ENCODE measurements at regions not wholly inside any gene's neighbourhood (a gene's known extent, or its start where the extent isn't known, plus 50 kb on each side); places are given as distances from the start of the nearest gene placed in this dataset.

DNA sequence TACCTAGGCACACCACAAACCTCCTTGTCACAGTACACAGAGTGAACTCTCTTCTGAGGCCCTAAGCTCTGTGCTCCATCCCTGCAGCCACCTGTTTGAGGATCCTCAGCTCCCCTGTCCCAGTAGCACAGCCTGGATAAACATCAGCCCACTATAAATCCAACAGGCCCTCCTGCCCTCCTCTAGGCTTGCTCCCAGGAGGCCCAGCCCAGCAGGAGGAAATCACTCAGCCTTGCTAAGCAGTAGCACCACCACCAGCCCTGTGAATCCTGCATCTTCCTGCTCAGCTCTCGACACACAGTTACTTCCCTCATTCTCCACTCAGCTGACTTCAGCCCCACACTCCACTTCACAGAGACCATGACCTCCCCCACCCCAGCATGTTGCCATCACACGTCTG, 273.9 kb downstream of the BCOR start:
- CTCF ChIA-PET, result no interaction called here
- no peaks in the 10 kb centered on the region for H3K36me3 Mint-ChIP-seq

DNA sequence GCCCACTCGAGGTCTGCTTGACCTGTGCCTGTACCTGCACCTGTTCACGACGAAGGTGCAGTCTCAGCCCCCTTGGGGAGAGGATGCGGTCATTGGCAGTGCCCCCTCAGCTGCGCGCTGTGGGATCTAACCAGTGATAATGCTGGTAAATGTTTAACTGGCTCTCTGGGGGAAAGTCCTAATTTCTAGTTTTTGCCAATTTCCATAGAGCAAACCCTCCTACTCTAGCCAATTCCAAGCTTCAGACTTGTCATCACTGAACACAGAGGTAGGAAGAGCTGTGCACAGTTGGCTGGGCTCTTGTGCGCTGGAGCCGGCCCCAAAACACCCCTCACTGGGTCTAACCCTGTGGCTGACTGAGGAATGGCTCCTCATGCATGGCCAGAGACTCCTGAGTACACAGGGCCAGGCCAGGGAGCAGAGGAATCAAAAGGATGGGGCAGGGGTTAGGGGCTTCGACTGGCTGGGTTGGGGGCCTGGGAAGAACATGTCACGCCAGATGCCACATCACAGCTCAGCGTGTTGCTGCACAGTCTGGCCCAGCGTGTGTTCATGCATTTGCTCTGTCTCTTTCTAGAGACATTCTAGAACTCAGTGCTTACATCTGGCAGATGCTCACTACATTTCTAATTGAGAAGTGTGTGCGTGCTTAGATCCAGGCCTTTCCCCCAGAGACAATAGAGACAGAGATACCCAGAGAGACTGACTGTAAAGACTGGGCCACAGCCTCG, 270.8 kb downstream of the BCOR start:
- DNase-seq, result no peak
- H3K27me3 Mint-ChIP-seq, result peaks cover 20% of the 10 kb centered on the region
- no peaks in the 10 kb centered on the region for H3K36me3 Mint-ChIP-seq
- H3K27ac Mint-ChIP-seq, result no peak overlapping the region
- CTCF ChIA-PET, result no interaction called here
- H3K4me1 Mint-ChIP-seq, result peaks cover 5% of the 10 kb centered on the region
- no peaks in the 10 kb centered on the region for H3K9me3 Mint-ChIP-seq
- H3K4me3 Mint-ChIP-seq, result no peak overlapping the region

More for the DNA sequence above, 273.9 kb downstream of the BCOR start:
- Mint-ChIP-seq H3K4me3 (no peak overlapping the region), H3K27me3 (peaks cover 37% of the 10 kb centered on the region), H3K27ac (no peak overlapping the region), H3K4me1 (peaks cover 5% of the 10 kb centered on the region), H3K9me3 (no peaks in the 10 kb centered on the region)
- no peak for DNase-seq

DNA sequence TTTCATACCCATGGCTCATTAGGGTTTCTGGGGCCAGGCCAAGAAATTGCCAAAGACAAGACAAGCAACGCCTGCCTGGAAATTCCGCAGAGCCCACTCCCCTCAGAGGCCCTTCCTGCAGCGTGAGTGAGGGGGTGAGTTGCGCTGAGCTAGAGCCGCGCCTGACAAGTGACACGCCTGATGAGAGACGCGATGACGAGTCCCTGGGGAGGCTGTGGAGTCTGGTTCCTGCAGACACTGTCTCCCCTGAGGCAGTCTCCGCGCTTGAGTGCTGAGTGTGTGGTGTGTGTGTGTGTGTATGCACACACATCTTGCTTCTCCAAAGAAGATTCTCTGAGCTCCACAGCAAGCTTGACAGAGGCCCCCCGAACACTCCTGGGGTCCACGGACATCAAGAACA, 269.8 kb downstream of the BCOR start:
- H3K4me1 Mint-ChIP-seq, result peaks cover 5% of the 10 kb centered on the region
- no peak overlapping the region for H3K27ac Mint-ChIP-seq
- H3K27me3 Mint-ChIP-seq, result peaks cover 13% of the 10 kb centered on the region
- no peak overlapping the region for H3K4me3 Mint-ChIP-seq
- no peaks in the 10 kb centered on the region for H3K9me3 Mint-ChIP-seq
- CTCF ChIA-PET, result no interaction called here
- no peak for DNase-seq
- no peaks in the 10 kb centered on the region for H3K36me3 Mint-ChIP-seq

DNA sequence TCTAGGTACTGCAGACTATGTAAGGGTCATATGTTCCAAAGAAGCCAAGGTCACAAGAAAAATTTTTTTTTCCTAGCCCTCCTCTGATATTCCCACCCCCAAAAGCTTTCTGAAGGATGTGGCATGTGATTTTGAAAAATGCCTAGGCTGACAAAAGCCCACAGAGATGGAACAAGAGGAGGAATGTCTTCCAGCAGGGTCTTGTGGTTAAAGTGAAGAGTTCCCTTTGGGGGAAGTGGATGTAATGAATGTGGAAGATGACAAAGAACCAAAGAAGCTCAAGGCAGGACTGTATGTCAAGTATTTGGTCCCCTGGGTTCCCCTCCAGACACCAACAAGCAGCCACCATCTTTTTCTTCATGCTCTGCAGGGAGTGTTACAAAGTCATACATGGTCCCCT, 268.8 kb downstream of the BCOR start:
- peaks cover 2% of the 10 kb centered on the region for H3K4me1 Mint-ChIP-seq
- no peaks in the 10 kb centered on the region for H3K9me3 Mint-ChIP-seq
- CTCF ChIA-PET, result no interaction called here
- H3K27ac Mint-ChIP-seq, result no peak overlapping the region
- no peak overlapping the region for H3K4me3 Mint-ChIP-seq
- H3K27me3 Mint-ChIP-seq, result peaks cover 3% of the 10 kb centered on the region
- no peaks in the 10 kb centered on the region for H3K36me3 Mint-ChIP-seq
- no peak for DNase-seq

DNA sequence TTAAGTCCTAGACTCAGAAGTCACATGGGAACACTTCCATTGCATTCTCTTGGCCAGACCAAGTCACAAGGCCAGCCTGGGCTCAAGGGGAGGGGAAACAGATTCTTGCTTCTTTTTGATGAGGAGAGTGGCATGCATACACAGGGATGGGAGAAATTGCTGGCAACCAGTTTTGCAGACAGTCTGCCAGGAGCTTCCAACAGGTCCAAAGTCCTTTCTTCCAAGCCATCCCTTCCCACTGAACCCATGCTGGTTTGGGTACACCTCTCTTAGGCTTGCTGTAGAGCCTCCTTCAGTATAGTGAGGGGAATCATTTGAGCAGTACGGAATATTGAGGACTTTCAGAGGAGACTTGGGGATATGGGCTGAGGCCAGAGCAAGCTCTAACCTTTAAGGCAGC, 267.8 kb downstream of the BCOR start:
- Mint-ChIP-seq H3K27me3 (no peaks in the 10 kb centered on the region), H3K4me3 (no peak overlapping the region), H3K9me3 (no peaks in the 10 kb centered on the region), H3K36me3 (no peaks in the 10 kb centered on the region), H3K4me1 (no peaks in the 10 kb centered on the region), H3K27ac (no peak overlapping the region)
- CTCF ChIA-PET, result no interaction called here
- no peak for DNase-seq

DNA sequence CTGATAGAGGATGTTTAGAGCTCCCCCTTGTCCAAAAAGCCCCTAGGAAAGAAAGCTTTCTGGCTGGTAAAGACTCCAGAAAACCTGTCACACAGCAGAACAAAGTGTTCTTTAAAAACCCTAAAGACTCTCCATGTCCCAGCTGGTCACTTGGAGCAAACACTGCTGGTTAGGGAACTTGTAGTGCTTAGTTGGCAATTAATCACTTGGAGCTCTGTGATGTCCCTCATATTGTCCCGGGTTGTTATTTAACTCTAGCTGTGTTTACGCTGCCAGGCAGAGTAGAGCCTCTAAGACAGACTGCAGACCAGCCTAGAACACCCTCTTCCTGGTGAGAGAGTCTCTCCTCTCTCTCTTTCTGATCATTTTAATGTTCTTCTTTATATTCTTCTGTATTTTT, 267.3 kb downstream of the BCOR start:
- Mint-ChIP-seq H3K27me3 (no peaks in the 10 kb centered on the region), H3K9me3 (no peaks in the 10 kb centered on the region), H3K4me1 (no peaks in the 10 kb centered on the region), H3K36me3 (no peaks in the 10 kb centered on the region), H3K4me3 (no peak overlapping the region), H3K27ac (no peak overlapping the region)
- CTCF ChIA-PET, result no interaction called here
- no peak for DNase-seq

DNA sequence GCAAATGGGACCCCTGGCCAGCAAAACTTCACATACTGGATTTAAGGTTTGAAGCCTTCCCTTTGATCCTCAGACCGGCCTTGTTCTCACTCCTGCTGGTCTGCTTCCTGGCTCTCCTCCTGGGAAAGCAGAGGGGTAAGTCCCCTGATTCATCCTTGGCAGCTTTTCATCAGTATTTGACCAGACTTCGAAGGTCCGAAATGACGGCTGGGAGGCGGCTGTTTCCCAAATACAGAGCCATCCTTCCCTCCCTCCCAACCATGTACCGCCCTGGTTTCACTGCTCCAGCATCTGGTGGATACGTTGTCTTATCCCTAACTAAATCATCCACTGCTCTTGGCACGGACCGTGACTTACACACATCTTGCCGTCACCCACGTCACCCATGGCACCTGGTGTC, 265.5 kb downstream of the BCOR start:
- CTCF ChIA-PET, result no interaction called here
- DNase-seq, result no peak
- Mint-ChIP-seq H3K4me1 (no peaks in the 10 kb centered on the region), H3K36me3 (no peaks in the 10 kb centered on the region), H3K9me3 (no peaks in the 10 kb centered on the region), H3K27me3 (no peaks in the 10 kb centered on the region), H3K4me3 (no peak overlapping the region), H3K27ac (no peak overlapping the region)

DNA sequence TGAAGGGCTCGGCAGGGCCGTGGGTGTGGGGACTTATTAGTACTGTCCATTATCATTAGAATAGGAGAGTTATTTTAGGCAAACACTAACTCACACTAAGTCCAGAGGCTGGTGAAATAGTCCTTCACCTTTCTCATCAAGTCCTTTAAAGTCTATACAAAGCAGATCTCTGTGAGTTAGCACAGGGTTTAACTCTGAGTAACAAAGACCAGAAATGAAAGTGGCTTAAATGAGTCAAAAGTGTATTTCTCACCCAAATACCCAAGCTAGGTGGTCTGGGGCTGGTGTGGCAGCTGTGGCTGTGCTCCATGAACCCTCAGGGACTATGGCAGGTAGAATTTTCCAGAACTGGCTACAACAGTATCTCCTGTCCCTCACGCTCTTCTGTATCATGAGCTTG, 263.2 kb downstream of the BCOR start:
- Mint-ChIP-seq H3K27me3 (no peaks in the 10 kb centered on the region), H3K4me3 (no peak overlapping the region), H3K36me3 (no peaks in the 10 kb centered on the region), H3K9me3 (no peaks in the 10 kb centered on the region), H3K27ac (no peak overlapping the region), H3K4me1 (no peaks in the 10 kb centered on the region)
- DNase-seq, result no peak
- CTCF ChIA-PET, result no interaction called here

DNA sequence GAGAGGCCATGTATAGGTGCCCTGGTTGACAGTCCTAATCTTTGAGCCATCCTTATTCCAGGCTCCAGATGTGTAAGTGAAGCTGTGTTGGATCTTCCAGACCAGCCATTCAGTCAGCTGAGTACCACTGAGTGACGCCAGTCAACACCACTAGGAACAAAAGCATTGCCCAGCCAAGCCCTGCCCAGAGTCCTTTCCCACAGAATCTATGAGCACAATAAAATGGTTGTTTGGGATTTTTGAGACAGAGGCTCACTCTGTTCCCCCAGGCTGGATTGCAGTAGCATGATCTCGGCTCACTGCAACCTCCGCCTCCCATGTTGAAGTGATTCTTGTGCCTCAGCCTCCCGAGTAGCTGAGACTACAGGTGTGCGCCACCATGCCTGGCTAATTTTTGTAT, 262.5 kb downstream of the BCOR start:
- no peak for DNase-seq
- Mint-ChIP-seq H3K27ac (no peak overlapping the region), H3K36me3 (no peaks in the 10 kb centered on the region), H3K9me3 (no peaks in the 10 kb centered on the region), H3K4me1 (no peaks in the 10 kb centered on the region), H3K4me3 (no peak overlapping the region), H3K27me3 (no peaks in the 10 kb centered on the region)
- CTCF ChIA-PET, result no interaction called here

DNA sequence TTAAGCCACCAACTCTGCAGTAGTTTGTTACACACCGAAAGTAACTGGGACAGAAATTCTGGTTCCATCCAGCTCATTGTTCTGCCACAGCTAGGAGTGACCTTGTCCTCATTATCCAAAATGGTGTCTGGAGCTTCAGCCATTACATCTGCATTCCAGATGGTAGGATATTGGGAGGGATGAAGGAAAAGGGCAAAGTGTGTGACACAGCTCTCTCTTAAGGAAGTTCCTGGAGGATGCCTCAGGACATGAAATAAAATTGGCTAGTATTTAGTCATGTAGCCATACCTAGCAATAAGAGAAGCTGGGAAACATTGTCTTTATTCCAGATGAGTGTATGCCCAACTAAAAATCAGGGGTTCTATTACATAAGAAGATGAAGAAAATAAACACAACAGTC, 262.0 kb downstream of the BCOR start:
- no peaks in the 10 kb centered on the region for H3K4me1 Mint-ChIP-seq
- CTCF ChIA-PET, result no interaction called here
- no peaks in the 10 kb centered on the region for H3K9me3 Mint-ChIP-seq
- no peaks in the 10 kb centered on the region for H3K36me3 Mint-ChIP-seq
- H3K4me3 Mint-ChIP-seq, result no peak overlapping the region
- no peak for DNase-seq
- no peaks in the 10 kb centered on the region for H3K27me3 Mint-ChIP-seq
- H3K27ac Mint-ChIP-seq, result no peak overlapping the region

DNA sequence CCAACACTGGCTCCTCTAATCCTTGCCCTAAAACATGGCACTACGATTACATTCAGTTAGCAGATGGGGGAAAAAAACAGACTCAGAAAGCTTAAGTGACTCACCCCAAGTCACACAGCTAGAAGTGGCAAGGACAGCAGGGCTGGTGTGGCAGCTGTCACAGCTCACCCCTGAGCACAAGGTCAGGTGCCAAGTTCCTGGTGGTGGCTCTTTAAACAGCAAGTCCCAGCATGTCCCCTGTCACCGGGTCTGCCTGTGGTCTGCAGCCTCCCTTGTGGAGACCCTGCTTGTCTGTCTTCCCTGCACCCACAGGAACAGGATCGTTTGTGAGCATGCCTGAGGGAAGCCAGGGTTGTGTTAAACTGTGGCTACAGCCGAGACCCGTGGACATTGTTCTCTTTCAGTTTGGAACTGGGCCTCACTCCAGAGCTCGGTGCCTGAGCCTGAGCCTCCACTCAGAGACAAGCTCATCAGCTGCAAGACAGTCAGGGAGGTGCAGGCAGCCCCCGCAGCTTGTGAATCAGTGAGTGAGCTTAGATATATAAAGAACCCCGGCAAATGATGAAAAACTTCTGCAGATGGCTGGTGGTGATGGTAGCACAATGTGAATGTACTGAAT, 260.8 kb downstream of the BCOR start:
- Mint-ChIP-seq H3K9me3 (no peaks in the 10 kb centered on the region), H3K4me1 (no peaks in the 10 kb centered on the region), H3K27me3 (no peaks in the 10 kb centered on the region), H3K36me3 (no peaks in the 10 kb centered on the region), H3K4me3 (no peak overlapping the region), H3K27ac (no peak overlapping the region)
- DNase-seq, result no peak
- CTCF ChIA-PET, result no interaction called here

DNA sequence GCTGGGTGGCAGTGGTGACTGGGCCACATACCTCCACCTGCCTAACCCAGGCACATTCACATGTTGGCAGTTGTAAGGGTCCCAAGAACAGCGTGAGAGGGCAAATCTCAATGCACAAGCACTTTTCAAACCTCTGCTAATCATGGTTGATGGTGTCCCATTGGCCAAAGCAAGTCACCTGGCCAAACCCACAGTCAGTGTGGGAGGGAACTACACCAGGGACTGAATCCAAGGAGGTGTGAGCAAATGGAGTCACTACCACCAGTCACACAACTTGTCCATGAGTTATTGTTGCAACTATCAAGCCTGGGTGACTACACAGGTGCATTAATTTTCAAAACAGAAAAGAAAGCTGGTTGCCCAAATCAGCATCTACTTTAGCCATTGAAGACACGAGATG, 260.1 kb downstream of the BCOR start:
- Mint-ChIP-seq H3K9me3 (no peaks in the 10 kb centered on the region), H3K36me3 (no peaks in the 10 kb centered on the region), H3K27ac (no peak overlapping the region), H3K4me1 (no peaks in the 10 kb centered on the region), H3K27me3 (no peaks in the 10 kb centered on the region), H3K4me3 (no peak overlapping the region)
- no peak for DNase-seq
- CTCF ChIA-PET, result no interaction called here

DNA sequence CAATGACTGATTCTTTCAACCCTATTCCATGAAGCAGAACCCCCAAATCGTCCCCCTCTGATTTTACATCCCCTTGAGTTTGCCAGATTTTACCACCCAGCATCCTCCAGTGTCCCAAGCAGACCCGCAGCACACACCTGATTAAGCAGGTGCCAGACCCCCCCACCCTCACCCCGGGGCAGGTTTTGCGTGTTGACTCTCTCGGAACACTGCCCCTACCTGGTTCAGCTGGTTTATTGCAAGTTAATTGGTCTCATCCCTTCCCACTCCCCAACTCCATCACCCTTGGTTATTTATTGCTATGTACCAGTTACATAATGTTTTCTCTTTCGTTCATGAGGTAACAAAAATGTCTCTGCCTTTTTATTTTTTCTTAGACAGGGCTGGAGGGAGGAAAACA, 258.4 kb downstream of the BCOR start:
- Mint-ChIP-seq H3K36me3 (no peaks in the 10 kb centered on the region), H3K4me1 (no peaks in the 10 kb centered on the region), H3K27me3 (no peaks in the 10 kb centered on the region), H3K4me3 (no peak overlapping the region), H3K27ac (no peak overlapping the region), H3K9me3 (no peaks in the 10 kb centered on the region)
- no peak for DNase-seq
- CTCF ChIA-PET, result interaction anchor here (1.0 kb wide), 1 partner anchor 32 kb away, joined by 4 read pairs; no protein-coding TSS in a partner anchor

DNA sequence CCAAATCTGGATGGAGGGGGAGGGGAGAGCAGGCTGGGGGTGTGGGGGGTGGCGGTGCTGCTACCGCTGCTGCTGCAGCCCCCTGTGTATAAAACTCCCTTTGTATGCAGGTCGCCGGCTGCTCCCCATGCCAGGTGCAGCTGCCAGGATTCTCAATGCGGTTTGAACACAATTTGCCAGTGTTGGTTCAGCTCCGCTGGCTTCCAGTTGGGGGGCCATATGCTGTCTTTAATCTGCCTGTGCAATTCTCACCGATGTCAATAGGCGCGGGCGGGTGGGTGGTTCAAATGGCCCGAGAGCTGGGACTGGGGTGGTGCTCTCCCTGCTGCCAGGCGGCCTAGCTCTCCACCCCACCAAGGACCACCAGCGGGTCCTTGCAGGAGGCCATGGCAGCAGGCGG, 257.6 kb downstream of the BCOR start:
- no peaks in the 10 kb centered on the region for H3K36me3 Mint-ChIP-seq
- H3K9me3 Mint-ChIP-seq, result no peaks in the 10 kb centered on the region
- no peak overlapping the region for H3K4me3 Mint-ChIP-seq
- no peaks in the 10 kb centered on the region for H3K4me1 Mint-ChIP-seq
- CTCF ChIA-PET, result no interaction called here
- H3K27ac Mint-ChIP-seq, result no peak overlapping the region
- no peaks in the 10 kb centered on the region for H3K27me3 Mint-ChIP-seq
- no peak for DNase-seq

DNA sequence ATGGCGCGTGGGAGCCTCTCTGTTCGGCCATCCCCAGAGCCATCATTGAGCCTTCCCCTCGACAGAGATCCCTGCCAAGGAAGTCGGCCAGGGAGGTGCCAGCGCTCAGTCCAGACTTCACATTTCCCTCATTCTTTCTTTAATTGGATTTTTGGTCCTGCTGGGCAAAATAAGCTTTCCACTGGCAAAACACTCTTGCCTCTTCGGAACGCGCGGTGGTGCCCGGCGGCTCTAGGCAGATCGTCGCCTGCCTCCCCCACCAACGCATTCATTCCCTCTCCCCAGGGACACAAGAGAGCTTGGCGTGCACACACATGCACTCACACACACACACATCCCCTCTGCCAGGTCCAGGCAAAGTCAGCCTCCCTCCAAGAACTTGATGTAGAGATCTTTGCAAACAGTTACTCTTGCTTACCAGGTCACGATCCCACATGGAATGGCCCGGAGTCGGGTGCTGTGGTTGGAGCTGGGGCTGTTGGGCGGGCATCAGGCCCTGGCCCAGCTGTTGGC, 257.1 kb downstream of the BCOR start:
- no peaks in the 10 kb centered on the region for H3K4me1 Mint-ChIP-seq
- H3K9me3 Mint-ChIP-seq, result no peaks in the 10 kb centered on the region
- CTCF ChIA-PET, result no interaction called here
- no peak overlapping the region for H3K4me3 Mint-ChIP-seq
- H3K36me3 Mint-ChIP-seq, result no peaks in the 10 kb centered on the region
- no peaks in the 10 kb centered on the region for H3K27me3 Mint-ChIP-seq
- no peak for DNase-seq
- H3K27ac Mint-ChIP-seq, result no peak overlapping the region
